NCI-H1436 (cell line): ENCODE measurements at regions not wholly inside any gene's neighbourhood (a gene's known extent, or its start where the extent isn't known, plus 50 kb on each side); places are given as distances from the start of the nearest gene placed in this dataset.

Experiments used
- DNase-seq: peaks from one replicate; lab custom pipeline; 2025; lab: John Stamatoyannopoulos, UW

DNA sequence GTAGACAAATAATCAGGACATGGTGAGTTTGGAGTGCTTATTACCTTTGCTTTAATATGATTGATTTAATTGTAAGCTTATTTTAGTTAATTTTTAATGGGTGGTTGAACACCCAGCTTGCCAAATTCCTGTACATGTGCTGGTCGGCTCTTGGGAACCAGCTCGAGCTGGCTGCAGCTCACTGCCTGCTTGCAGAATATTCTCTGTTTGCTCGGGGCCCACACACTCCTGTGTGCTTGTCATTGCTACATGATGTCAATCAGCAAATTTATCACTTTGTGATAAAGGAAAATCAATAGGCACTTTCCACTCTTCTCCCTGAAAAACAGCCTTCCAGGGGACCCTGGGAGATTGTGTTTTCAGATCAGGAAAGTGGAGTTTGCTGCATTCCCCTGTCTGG, 141.1 kb upstream of the LHX5 start:
- no peak for DNase-seq

DNA sequence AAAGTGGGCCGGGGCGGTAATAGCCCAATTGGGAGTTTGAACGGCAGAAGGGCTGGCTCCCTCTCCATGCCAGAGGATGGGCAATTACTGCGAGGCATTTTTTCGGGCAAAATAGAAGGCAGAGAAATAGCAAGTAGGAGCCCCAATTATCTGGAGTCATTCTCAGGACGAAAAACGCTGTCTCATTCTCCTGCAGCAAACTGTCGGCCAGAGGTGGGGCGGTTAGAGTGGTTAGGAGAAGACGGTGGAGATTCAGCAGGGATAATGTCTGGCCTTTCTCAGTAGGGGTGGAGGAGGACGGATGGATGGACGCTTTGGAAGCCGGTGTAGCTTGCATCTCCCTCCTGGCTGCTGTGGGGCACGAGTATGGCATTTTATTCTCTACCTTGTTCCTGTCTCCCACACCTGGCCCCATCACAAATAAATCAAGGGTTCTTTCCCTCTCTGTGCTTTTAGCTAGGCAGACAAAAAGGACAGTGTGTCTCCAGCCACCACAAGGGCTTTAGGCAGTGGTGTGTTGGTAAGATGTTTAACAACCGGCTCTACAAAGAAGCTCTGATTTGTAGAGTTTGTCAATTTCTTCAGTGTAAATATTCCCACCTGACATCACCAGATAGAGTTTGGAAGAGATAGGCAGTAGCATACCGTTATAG, 140.5 kb upstream of the LHX5 start:
- no peak for DNase-seq

- no peak for DNase-seq
These were observed 140.0 kb upstream of the LHX5 start for GRCh38 chr12:113611652-113612051.

DNA sequence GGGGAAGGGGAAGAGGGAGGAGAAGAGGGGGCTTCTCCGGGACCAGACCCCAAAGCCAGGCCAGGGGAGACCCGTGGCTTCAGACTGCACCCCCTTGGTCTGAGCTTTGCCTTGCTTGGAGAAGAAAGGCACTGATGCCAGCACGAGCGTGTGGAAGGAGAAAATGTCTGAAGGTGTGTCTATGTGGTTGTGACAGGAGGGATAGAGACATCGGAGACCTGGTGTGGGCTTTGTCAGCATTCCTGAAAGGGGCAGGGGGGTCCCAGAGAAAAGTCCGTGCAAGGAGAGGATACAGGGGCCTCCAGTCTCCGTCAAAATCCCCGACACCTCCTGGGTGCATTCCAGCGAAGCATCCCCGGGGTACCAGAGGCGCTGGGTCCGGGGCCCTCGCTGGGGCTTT, 139.0 kb upstream of the LHX5 start:
- no peak for DNase-seq

DNA sequence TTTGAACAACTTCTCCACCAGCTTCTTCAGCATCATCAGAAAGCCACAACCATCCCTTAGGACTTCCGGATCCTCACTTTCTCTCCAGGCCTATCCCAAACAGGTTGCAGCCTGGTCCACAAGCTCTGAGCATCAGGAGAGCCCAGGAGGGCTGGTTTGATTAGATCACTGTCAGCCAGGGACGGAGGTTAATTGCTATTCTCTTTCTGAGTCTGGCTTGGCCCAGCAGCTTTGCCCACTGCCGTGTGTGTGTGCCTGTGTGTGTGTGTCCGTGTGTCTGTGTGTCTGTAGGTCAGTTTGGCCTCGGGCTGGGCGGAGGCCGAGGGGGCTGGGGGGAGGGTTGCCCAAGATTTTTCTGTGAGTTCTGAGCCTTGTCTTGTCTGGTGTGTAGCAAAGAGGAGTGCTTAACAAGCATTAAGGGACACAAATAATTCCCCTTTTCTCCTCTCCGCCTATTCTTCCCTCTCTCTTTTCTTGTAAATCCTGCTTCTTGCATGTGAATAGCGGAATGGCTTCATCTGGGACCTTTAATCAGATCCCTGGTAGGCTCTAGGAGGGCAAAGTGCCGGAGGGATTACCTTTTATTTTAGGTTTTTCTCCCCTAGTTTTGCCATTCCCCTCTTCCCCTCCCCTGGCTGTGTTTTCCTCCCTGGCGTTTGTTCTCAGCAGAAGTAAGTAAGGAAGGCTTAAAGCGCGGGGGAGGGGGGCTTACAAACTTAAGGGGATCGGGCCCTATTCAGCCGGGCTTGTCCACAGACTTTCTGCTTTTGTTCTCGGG, 138.2 kb upstream of the LHX5 start:
- no peak for DNase-seq

- DNase-seq: no peak
These were observed 133.0 kb upstream of the LHX5 start for GRCh38 chr12:113604666-113605065.

GRCh38 chr12:113601656-113602263, 130.1 kb upstream of the LHX5 start:
- DNase-seq: no peak

DNA sequence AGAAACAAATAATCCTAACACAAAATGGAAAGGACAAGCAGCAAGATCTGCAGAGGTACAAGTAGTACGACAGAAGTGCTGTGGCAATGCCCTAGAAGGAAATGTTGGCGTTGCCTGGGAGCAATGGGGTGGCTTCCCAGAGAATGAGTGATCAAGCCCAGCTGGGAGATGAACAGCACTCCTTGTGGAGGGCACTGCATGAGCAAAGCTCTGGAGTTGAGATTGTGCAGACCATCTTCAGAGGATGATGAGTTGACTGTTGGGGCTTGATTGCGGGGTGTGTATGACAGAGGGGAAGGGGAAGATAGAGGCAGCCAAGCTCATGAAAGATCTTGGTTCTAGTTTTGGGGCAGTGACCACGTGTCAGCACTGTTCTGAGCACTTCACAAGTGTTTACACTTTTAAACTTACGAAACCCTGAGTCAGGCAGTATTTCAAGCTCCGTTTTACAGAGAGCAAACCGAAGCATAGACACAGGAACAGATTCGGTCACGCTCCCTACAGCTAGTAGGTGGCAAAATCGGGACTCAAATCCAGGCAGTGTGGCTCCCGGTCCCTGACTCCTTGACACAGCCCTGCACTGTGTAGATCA, 127.2 kb upstream of the LHX5 start:
- no peak for DNase-seq

DNA sequence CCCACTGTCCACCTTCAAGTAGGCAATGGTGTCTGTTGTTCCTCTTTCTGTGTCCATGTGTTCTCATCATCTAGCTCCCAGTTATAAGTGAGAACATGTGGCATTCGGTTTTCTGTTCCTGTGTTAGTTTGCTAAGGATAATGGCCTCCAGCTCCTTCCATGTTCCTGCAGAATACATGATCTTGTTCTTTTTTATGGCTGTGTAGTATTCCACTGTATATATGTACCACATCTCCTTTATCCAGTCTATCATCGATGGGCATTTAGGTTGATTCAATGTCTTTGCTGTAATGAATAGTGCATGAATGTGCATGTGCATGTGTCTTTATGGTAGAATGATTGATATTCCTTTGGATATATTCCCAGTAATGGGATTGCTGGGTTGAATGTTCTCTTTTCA, 123.3 kb upstream of the LHX5 start:
- DNase-seq: no peak

DNA sequence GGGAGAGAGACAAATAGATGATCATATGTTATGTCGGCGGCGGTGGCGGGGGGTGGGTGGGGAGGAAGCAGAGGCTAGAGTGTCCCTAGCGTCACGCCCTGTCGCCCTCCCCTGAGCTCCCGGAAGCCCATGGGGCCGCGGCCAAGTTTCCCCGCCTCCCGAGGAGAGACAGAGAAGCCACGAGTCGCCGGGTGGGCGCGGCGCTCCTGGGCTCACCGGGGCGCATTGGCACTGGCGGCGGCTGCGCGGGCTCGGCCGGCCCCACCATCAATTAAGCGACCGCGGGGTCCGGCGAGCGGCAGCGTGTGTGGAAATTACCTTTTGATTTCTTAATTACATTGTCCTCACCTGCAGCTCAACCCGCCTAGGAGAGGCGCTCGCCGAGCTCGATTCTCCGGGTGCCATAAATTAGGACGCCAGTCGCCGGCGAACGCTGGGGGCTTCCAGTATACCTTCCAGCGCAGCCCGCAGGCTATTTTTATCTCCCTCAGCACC, 119.9 kb upstream of the LHX5 start:
- DNase-seq: peak; percentile 52

DNA sequence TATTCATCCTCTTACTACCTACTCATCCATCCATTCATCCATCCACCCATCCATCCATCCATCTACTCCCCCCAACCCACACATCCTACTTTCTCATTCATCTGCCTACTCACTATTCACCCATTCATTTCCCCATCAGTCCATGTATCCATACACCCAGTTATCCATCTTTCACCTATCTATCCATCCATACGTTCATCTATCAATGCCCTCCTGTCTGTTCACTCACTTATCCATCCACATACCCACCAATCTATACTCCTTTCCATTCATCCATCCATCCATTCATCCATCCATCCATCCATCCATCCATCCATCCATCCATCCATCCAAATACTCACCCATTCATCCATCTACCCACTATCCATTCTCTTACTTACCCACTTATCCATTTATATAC, 117.8 kb upstream of the LHX5 start:
- no peak for DNase-seq

DNA sequence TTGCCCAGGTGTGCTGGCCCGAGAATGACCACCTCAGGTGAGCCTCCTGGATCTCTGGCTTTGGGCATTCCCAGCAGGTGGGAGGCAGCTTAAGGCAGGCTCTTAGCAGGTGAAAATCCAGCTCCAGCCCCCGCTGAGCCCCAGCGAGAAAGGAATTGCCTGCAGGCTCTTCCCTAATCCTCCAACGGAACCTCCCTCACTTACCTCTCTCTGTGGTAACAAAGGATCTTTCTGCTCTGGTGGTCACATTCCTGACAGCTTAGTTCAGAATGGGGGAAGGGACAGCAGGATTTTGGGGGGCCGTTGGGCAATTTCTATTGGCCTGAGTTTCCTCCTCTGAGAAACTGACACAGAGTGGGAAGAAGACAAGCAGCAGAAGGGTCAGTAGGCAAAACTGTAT, 116.0 kb upstream of the LHX5 start:
- DNase-seq: no peak

- no peak for DNase-seq
These were observed 114.8 kb upstream of the LHX5 start for GRCh38 chr12:113586461-113586860.

- DNase-seq: no peak
These were observed 111.0 kb upstream of the LHX5 start for GRCh38 chr12:113582521-113583218.

GRCh38 chr12:113581342-113581741, 109.7 kb upstream of the LHX5 start:
- no peak for DNase-seq

GRCh38 chr12:113580437-113580836, 108.8 kb upstream of the LHX5 start:
- DNase-seq: no peak

GRCh38 chr12:113577464-113578129, 105.9 kb upstream of the LHX5 start:
- no peak for DNase-seq

DNA sequence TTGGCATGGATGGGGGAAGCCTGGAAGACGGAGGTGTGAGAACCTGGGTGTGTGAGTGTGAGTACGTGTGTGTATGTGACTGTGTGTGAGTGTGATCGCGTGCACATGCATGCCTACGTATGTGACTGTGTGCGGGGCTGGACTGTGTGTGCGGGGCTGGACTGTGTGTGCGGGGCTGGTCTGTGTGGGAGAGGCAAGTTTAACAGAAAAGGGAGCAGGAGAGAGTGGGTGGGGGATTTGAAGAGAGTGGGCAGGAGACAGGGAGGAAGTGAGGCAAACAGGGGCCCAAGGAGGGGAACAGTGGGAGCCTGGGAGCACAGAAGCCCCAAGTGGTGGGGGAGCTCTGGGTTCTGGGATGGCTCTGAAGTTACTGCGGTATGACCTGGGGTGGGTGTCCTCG, 103.7 kb upstream of the LHX5 start:
- DNase-seq: no peak

DNA sequence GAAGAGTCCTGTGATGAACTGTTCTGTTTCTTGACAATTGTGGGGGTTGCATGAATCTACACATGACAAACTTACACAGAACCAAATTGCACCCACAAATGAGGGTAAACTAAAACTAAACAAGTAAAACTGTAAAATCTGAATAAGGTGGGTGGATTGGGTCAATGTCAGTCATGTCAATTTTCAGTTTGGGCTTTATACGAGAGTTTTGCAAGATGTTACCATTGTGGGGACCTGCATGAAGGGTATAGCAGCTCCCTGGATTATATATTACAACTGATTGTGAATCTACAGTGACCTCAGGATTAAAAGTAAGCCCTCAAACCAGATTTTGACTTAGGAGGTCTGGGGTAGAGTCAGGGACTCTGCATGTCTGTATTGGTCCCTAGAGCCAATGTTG, 101.5 kb upstream of the LHX5 start:
- no peak for DNase-seq

- DNase-seq: no peak
These were observed 100.0 kb upstream of the LHX5 start for GRCh38 chr12:113571713-113572112.

GRCh38 chr12:113569806-113570205, 98.1 kb upstream of the LHX5 start:
- no peak for DNase-seq

DNA sequence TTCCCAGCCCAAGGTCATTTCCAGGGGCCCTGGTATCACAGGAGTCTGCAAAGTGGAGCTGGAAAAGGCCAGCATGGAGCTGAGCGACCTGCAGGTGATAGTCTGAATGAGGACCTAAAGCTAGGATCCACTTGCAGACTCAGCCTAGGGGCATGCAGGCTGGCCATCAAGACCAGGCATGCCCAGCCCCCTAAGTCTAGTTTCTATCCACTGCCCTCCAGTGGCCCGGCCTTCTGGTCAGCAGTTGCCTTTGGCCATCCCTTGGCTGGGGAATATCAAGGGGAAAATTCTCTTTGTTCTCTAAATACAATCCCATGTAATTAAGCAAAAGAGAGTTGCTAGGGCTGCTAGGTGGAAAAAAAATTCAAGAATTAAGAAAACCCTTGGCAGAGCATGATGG, 96.3 kb upstream of the LHX5 start:
- DNase-seq: no peak
